ENCODE measurements at regions not wholly inside any gene's neighbourhood (a gene's known extent, or its start where the extent isn't known, plus 50 kb on each side); places are given as distances from the start of the nearest gene placed in this dataset.

GRCh38 chr3:167113035-167113830 is 266.9 kb downstream of the ZBBX start:
- no peak for FAIRE-seq
- no peak overlapping the region for H3K4me3 ChIP-seq
- H3K27ac ChIP-seq (ENCODE audit: extremely low read depth, low read depth, low read length): no peak overlapping the region
- no TSS peak for BruUV-seq (replicated peaks)
- WGBS (ENCODE audit: insufficient coverage, low coverage, missing lambda C conversion rate): 6% methylated on average over 12 of the region's 12 CpGs
- no peak overlapping the region for H3K4me2 ChIP-seq (ENCODE audit: insufficient read depth, low read length)
- intact Hi-C loops (cut with micrococcal nuclease): no loop called here
- DNase-seq (ENCODE audit: extremely low read depth in 1 of 4, low spot score in 3 of 4): no peak
- no peak for ATAC-seq
- H3K27me3 ChIP-seq (ENCODE audit: control insufficient read depth in 2 of 2, insufficient read depth in 2 of 2, low read length in 2 of 2): no peaks in the 10 kb centered on the region
- TF ChIP-seq THRA (IDR thresholded peaks at IDR 0.05) (no peak), TAF7 (tag; IDR thresholded peaks at IDR 0.05) (no peak), NFE2 (IDR thresholded peaks at IDR 0.05; ENCODE audit: low read depth) (no peak), SLC30A9 (CRISPR knock-in tag; IDR thresholded peaks at IDR 0.05) (no peak), ZEB2 (IDR thresholded peaks at IDR 0.05) (no peak), XRCC5 (IDR thresholded peaks at IDR 0.05; ENCODE audit: low read depth, low read length) (no peak), ZNF384 (IDR thresholded peaks at IDR 0.05; ENCODE audit: low read depth, low read length) (no peak), SRF (CRISPR knock-in tag; IDR thresholded peaks at IDR 0.05) (no peak), ATF4 (CRISPR knock-in tag; IDR thresholded peaks at IDR 0.05) (no peak), FOSL1 (tag; conservative IDR thresholded peaks at IDR 0.05) (no peak)
- ChIA-PET CTCF (ENCODE audit: low intra/inter-chr PET ratio) (no interaction called here), POLR2A (no interaction called here)
- H3K4me1 ChIP-seq (replicated peaks in 1 of 2; ENCODE audit: control insufficient read depth in 2 of 2, insufficient read depth in 2 of 2, low read length in 2 of 2): no peaks in the 10 kb centered on the region
- no peaks in the 10 kb centered on the region for H3K9me3 ChIP-seq (replicated peaks; ENCODE audit: control insufficient read depth, insufficient read depth, low read depth, low read length)
- H2AFZ ChIP-seq (ENCODE audit: low read depth, low read length): no peak overlapping the region
- in situ Hi-C loops (cut with MboI): no loop called here
- H3K9ac ChIP-seq (ENCODE audit: insufficient read depth in 1 of 2, low read depth in 2 of 2, low read length in 2 of 2): no peak overlapping the region
- H4K20me1 ChIP-seq (replicated peaks; ENCODE audit: control insufficient read depth, insufficient read depth, low read length): no peaks in the 10 kb centered on the region
- no peaks in the 10 kb centered on the region for H3K79me2 ChIP-seq (ENCODE audit: control insufficient read depth, insufficient read depth, low read length)
- no peaks in the 10 kb centered on the region for H3K9me1 ChIP-seq (ENCODE audit: control insufficient read depth, insufficient read depth, low read length)
- H3K36me3 ChIP-seq (ENCODE audit: control insufficient read depth, insufficient read depth, low read length): no peaks in the 10 kb centered on the region

Data from K562 (cell line).